ENCODE measurements at regions not wholly inside any gene's neighbourhood (a gene's known extent, or its start where the extent isn't known, plus 50 kb on each side); places are given as distances from the start of the nearest gene placed in this dataset.

- TF ChIP-seq CTCF (IDR thresholded peaks at IDR 0.05) (no peak), POLR2A (IDR thresholded peaks at IDR 0.05) (no peak)
These were observed 352.4 kb upstream of the MEOX2 start for GRCh38 chr7:16038906-16039305.
